Fibroblast of skin of left quadriceps (primary cell): ENCODE measurements at regions not wholly inside any gene's neighbourhood (a gene's known extent, or its start where the extent isn't known, plus 50 kb on each side); places are given as distances from the start of the nearest gene placed in this dataset.
"Not testable (repeated sequence)": the region's sequence is repeated elsewhere in the genome, so short reads cannot be mapped to it uniquely, and the experiment has no call there.

Experiments
- DNase-seq, 2 experiments: peaks; one replicate each; pipeline ENCODE4 v3.0.0-alpha.2; 2013; ENCODE audit warnings: low read depth in 2 of 2

GRCh38 chr2:207409517-207409916 is 120.2 kb upstream of the CREB1 start:
- DNase-seq: no peak

DNA sequence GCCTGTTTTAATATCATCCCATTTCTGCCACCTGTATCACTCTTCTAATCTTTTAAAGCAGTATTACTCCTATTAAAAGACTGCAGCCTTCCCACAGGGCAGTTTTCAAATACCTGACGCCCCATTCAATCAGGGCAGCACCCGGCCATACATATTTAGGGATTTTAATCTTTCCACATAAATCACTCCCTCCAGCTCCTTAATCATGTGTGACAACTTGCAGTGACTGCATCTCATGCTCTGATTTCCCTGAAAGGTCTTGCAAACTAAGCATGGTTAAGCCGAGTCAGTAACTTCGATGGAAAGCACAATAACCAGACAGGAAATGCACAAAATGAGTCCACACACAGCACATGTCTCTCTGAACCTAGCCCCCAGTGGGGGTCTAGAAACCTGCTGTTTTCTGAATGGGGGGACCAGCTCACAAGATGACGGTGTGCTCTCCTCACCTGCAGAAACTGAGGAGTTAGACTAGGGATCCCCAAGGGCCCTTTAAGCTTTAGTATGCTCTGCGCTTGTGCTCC is 116.9 kb upstream of the CREB1 start:
- no peak for DNase-seq

GRCh38 chr2:207413376-207413907 is 116.3 kb upstream of the CREB1 start:
- no peak for DNase-seq

- no peak for DNase-seq
Observed at GRCh38 chr2:207416111-207416510, 113.7 kb upstream of the CREB1 start.

- DNase-seq: no peak
Observed at GRCh38 chr2:207416900-207417299, 112.9 kb upstream of the CREB1 start.

- DNase-seq: no peak
Observed at GRCh38 chr2:207417301-207417718, 112.5 kb upstream of the CREB1 start.

DNA sequence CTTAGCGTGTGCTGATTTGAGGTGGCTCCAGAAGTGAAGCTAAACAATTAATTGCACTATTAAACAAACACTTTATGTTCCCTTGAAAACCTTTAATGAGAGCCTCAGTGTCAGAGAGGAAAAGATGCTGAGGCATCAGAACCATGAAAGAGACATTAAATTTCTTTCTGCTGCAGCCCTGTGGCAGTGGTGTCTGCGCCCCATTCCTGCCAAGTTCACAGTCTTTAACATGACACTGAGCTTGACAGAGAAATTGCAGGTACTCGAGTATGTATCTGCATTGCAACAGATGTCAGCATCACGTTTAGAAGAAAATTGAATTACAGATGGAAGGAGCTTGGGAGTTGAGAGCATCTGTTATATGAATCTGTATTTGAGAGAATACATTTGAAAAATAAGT is 111.3 kb upstream of the CREB1 start:
- no peak for DNase-seq

- no peak for DNase-seq
Observed at GRCh38 chr2:207419331-207419730, 110.4 kb upstream of the CREB1 start.

- DNase-seq: no peak
Observed at GRCh38 chr2:207421671-207422070, 108.1 kb upstream of the CREB1 start.

DNA sequence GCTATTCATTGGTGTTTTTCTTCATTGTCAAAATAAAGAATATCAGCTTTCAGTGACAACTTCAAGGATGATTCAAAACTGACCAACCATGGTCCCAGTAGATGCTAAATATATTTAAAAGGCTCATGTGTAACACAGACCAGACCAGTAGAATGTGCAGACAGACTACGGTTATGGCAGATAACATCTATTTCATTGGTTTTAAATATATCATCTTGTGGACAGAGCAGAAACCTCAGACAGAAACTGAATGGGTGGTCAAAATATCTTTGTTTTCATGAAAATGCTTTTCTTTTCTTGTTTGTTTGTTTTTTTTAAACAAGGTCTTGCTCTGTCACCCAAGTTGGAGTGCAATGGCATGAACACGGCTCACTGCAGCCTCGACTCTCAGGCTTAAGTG is 107.4 kb upstream of the CREB1 start:
- DNase-seq: no peak

GRCh38 chr2:207423886-207424285 is 105.9 kb upstream of the CREB1 start:
- DNase-seq: peak; percentile 81 to 84

GRCh38 chr2:207427986-207428385 is 101.8 kb upstream of the CREB1 start:
- peak in 1 of 2 experiments; percentile 29 for DNase-seq

GRCh38 chr2:207428573-207428972 is 101.2 kb upstream of the CREB1 start:
- no peak for DNase-seq

DNA sequence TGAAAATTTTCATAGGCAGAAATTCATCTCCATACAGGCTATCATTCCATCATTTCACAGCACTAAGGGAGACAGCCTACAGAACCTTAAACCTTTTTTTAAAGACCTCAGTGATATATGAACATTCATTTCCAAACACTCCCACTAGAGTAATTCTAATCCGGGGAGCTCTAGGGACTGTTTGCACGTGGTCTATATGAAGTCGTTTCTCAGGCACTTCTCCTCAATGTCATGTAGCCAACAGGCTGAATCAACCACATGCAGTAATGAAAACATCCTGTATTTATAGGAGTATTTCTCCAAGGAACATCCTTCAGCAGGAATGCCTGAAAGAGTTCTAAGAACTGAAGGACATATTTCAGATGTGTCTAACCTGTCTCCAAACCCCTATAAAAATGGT is 97.3 kb upstream of the CREB1 start:
- DNase-seq: peak; percentile 61 to 63

DNA sequence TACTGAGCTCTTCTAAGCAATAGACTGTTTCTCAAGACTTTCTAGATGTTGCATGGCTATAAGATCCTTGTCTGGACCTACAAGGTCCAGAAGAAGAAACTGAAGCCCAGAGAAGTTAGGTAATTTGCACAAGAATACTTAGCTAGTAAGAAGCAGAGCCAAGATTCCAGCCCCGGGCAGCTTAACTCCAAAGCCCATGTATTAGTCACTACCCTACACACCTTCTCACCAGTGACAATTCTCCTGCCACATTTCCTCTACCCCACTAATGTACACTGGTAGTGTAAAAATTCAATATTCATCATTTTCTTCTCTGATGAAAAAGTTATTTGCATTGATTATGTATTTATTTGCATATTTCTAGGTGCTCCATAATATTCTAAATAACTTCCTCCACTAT is 95.5 kb upstream of the CREB1 start:
- DNase-seq: no peak

GRCh38 chr2:207434899-207435465 is 94.8 kb upstream of the CREB1 start:
- DNase-seq: peak; percentile 39 to 42

DNA sequence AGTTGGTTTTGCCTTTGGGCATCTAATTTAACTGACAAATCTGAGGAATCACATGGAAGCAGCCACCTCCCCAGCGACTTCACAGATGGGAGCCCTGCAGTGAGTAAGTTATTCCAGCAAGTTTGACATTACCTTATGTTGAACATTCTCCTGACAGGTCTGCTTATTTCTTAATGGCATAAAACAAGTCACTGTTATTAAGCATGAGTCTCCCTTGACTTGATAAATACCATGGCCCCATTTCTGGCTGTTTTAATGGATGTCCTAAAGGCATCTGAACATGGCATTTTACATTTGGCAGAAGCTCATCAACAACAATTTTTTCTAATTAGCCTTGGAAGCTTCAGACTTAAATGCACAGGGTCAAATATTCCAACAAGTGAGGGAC is 92.6 kb upstream of the CREB1 start:
- DNase-seq: no peak

DNA sequence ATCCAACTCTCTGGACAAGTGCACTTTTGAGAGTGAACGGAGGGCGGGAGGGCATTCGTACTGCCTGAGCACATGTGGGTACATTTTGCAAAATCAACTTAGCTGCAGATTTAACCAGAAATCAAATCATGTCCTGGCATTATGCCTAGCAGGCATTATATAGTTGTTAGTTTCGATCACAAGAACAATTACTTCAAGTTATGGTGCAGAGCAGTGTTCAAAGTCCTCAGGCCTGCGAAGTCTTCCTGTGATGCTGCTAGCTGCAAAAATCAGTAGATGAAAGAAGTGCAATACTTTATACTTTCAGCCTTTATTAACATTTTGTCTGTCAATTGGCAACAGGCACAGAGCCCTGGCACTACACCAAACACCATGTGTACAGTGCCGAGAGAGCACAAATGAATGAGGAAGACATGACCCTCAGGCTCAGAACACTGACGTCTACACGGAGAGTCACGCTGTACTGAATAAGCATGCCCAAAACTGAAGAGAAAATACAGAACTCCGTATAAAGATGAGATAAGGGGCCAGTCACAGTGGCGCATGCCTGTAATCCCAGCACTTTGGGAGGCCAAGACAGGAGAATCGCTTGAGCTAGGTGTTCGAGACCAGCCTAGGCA is 92.1 kb upstream of the CREB1 start:
- no peak for DNase-seq

GRCh38 chr2:207438414-207439126 is 91.2 kb upstream of the CREB1 start:
- DNase-seq: no peak

DNA sequence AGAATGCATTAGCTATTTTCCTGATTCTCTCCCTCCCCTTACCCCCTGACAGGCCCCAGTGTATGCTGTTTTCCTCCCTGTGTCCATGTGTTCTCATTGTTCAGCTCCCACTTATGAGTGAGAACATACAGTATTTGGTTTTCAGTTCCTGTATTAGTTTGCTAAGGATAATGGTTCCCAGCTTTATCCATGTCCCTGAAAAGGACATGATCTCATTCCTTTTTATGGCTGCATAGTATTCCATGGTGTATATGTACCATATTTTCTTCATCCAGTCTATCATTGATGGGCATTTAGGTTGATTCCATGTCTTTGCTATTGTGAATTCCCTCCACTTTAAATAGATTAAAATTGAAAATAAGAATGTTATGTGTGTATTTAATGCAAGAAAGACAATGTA is 89.9 kb upstream of the CREB1 start:
- DNase-seq: not testable (repeated sequence)

- no peak for DNase-seq
Observed at GRCh38 chr2:207444756-207445155, 85.0 kb upstream of the CREB1 start.

DNA sequence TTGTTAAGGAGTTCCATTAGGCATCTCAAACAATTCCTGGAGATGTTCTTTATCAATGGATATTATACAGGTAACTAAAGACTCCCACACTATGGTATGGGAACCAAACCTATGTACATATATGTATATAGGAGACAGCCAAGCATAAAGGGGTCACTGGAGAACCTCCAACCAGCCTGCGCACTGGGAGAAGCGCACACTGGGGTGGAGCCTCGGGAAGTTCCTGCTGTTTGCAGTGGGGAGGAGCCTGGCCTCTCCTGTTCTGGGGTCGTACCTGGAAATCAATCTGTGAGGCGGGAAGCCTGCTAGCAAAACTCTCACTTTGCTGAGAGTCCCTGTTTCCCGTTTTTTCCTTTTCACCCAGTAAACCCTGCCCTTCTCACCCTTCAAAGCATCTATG is 83.1 kb upstream of the CREB1 start:
- DNase-seq: no peak

GRCh38 chr2:207448006-207448405 is 81.8 kb upstream of the CREB1 start:
- no peak for DNase-seq
